ENCODE measurements at regions not wholly inside any gene's neighbourhood (a gene's known extent, or its start where the extent isn't known, plus 50 kb on each side); places are given as distances from the start of the nearest gene placed in this dataset.

- WGBS, 2 experiments (ENCODE audit: extremely low coverage in 1 of 2, insufficient coverage in 1 of 2, insufficient read length in 1 of 2, insufficient replicate concordance in 2 of 2, low coverage in 1 of 2, low lambda C conversion rate in 2 of 2, missing lambda C conversion rate in 1 of 2) = 89% methylated on average over 5 of the region's 5 CpGs; no CpG with 5 or more reads in 1 of the 2 experiments
- H3K9me3 ChIP-seq (ENCODE audit: insufficient read depth in 2 of 2, low read depth in 1 of 2, low read length in 1 of 2) = no peaks in the 10 kb centered on the region
- POLR2A ChIA-PET (ENCODE audit: partially characterized antibody) = no interaction called here
Observed at GRCh38 chr5:97443740-97444139, 260.7 kb upstream of the RIOK2 start.

More at GRCh38 chr5:97443740-97444139, 260.7 kb upstream of the RIOK2 start:
- Histone ChIP-seq H2BK20ac (ENCODE audit: low read length) (no peak overlapping the region), H2AK5ac (ENCODE audit: low read depth, low read length) (no peak overlapping the region), H3K4ac (replicated peaks; ENCODE audit: insufficient read length, low read depth, low read length) (no peak overlapping the region), H3K23me2 (ENCODE audit: low read depth, low read length) (no peaks in the 10 kb centered on the region), H3K56ac (replicated peaks; ENCODE audit: insufficient read length, low read depth, low read length) (no peak overlapping the region), H3K9ac (replicated peaks in 1 of 4; ENCODE audit: extremely low read depth in 1 of 4, low read depth in 3 of 4, low read length in 3 of 4) (no peak overlapping the region), H2AFZ (ENCODE audit: low read length) (no peak overlapping the region), H3K4me2 (ENCODE audit: insufficient read depth in 1 of 2, low read depth in 2 of 2, low read length in 2 of 2) (no peak overlapping the region), H3K4me1 (replicated peaks in 1 of 4; ENCODE audit: control insufficient read depth in 3 of 4, insufficient read depth in 4 of 4, low read length in 3 of 4) (no peaks in the 10 kb centered on the region), H3K18ac (ENCODE audit: extremely low read depth, low read length) (no peak overlapping the region), H3K4me3 (ENCODE audit: extremely low read depth in 1 of 4, insufficient read depth in 2 of 4, low read depth in 3 of 4, low read length in 4 of 4) (no peak overlapping the region), H4K20me1 (replicated peaks in 1 of 2; ENCODE audit: control insufficient read depth in 1 of 2, insufficient read depth in 2 of 2, low read length in 2 of 2) (no peaks in the 10 kb centered on the region), H2BK5ac (ENCODE audit: low read depth, low read length) (no peak overlapping the region), H3K23ac (ENCODE audit: insufficient read length) (no peak overlapping the region), H3K36me3 (ENCODE audit: control insufficient read depth in 2 of 4, insufficient read depth in 4 of 4, low read length in 3 of 4) (no peaks in the 10 kb centered on the region), H3K79me1 (ENCODE audit: low read depth, low read length) (no peaks in the 10 kb centered on the region), H4K8ac (ENCODE audit: extremely low read depth, insufficient read depth, low read length) (no peak overlapping the region), H4K91ac (replicated peaks; ENCODE audit: insufficient read length, low read length) (no peak overlapping the region), H3K27ac (ENCODE audit: low read depth, low read length) (no peak overlapping the region), H2BK120ac (replicated peaks; ENCODE audit: low read depth, low read length) (no peak overlapping the region), H3K14ac (ENCODE audit: insufficient read length) (no peak overlapping the region), H3K27me3 (replicated peaks in 1 of 4; ENCODE audit: control insufficient read depth in 3 of 4, extremely low read depth in 1 of 4, insufficient read depth in 3 of 4, low read length in 3 of 4) (no peaks in the 10 kb centered on the region), H4K5ac (ENCODE audit: insufficient read length, low read depth, low read length) (no peak overlapping the region), H2BK15ac (ENCODE audit: low read length) (no peak overlapping the region), H3K79me2 (ENCODE audit: control insufficient read depth in 1 of 2, insufficient read depth in 2 of 2, low read length in 2 of 2) (no peaks in the 10 kb centered on the region), H2BK12ac (ENCODE audit: low read depth, low read length) (no peak overlapping the region)
- TF ChIP-seq KDM1A (IDR thresholded peaks at IDR 0.05; ENCODE audit: borderline replicate concordance, low read length) (no peak), TEAD4 (IDR thresholded peaks at IDR 0.05; ENCODE audit: low read depth, low read length) (no peak), SIRT6 (IDR thresholded peaks at IDR 0.05; ENCODE audit: low read length) (no peak), NANOG (IDR thresholded peaks at IDR 0.05; ENCODE audit: insufficient read depth, low read depth, low read length, poor library complexity, severe bottlenecking) (no peak), MAFK (IDR thresholded peaks at IDR 0.05; ENCODE audit: low read depth, low read length) (no peak), CHD1 (IDR thresholded peaks at IDR 0.05; ENCODE audit: low read depth, low read length) (no peak), RAD21 (IDR thresholded peaks at IDR 0.05 in 1 of 2, conservative IDR thresholded peaks at IDR 0.05 in 1 of 2; ENCODE audit: low read depth in 2 of 2, low read length in 2 of 2) (no peak)
- CTCF ChIA-PET (ENCODE audit: partially characterized antibody) = interaction anchor here (1.6 kb wide), 1 partner anchor 90 kb away, joined by 4 read pairs; no protein-coding TSS in a partner anchor
- FAIRE-seq = no peak
- no peak for DNase-seq (ENCODE audit: low read depth in 1 of 2, low spot score in 2 of 2)

Data from H1 (cell line).